ENCODE measurements at regions not wholly inside any gene's neighbourhood (a gene's known extent, or its start where the extent isn't known, plus 50 kb on each side); places are given as distances from the start of the nearest gene placed in this dataset.

- Histone ChIP-seq H3K36me3 (ENCODE audit: control insufficient read depth, insufficient read depth, low read length) (no peaks in the 10 kb centered on the region), H3K4me3 (ENCODE audit: insufficient read depth, low read depth, low read length) (no peak overlapping the region), H3K27ac (ENCODE audit: insufficient read depth, low read length) (no peak overlapping the region), H2AFZ (replicated peaks; ENCODE audit: low read length, poor library complexity) (no peak overlapping the region), H3K27me3 (ENCODE audit: control insufficient read depth, insufficient read depth, low read length) (peaks cover 18% of the 10 kb centered on the region), H3K9ac (ENCODE audit: low read depth, low read length) (no peak overlapping the region), H2BK20ac (ENCODE audit: low read depth, low read length) (no peak overlapping the region), H3K56ac (ENCODE audit: extremely low read depth, insufficient read depth, low read length) (no peak overlapping the region), H2AK9ac (replicated peaks; ENCODE audit: low read depth, low read length, poor library complexity) (no peak overlapping the region), H3K4me1 (ENCODE audit: control insufficient read depth, insufficient read depth, low read length) (no peaks in the 10 kb centered on the region), H3K23ac (ENCODE audit: low read depth, low read length) (no peak overlapping the region), H3K79me1 (ENCODE audit: low read depth in 1 of 2, low read length in 2 of 2) (no peaks in the 10 kb centered on the region), H3K9me3 (ENCODE audit: control insufficient read depth, insufficient read depth, low read length) (no peaks in the 10 kb centered on the region), H4K8ac (ENCODE audit: low read depth in 2 of 2, low read length in 2 of 2) (no peak overlapping the region), H3K4me2 (ENCODE audit: low read depth, low read length) (no peak overlapping the region), H2AK5ac (ENCODE audit: low read depth, low read length) (no peak overlapping the region), H2BK120ac (ENCODE audit: low read depth, low read length) (no peak overlapping the region), H3K9me1 (ENCODE audit: insufficient read depth, low read length) (no peaks in the 10 kb centered on the region), H3K4ac (ENCODE audit: low read depth, low read length) (no peak overlapping the region), H2BK15ac (ENCODE audit: low read depth, low read length) (no peak overlapping the region), H4K91ac (ENCODE audit: insufficient read depth, low read depth, low read length) (no peak overlapping the region), H4K20me1 (ENCODE audit: insufficient read depth, low read length) (no peaks in the 10 kb centered on the region), H3K14ac (replicated peaks; ENCODE audit: low read depth, low read length) (no peak overlapping the region), H4K5ac (ENCODE audit: low read depth, low read length) (no peak overlapping the region), H3K18ac (ENCODE audit: low read depth, low read length) (no peak overlapping the region), H2BK5ac (ENCODE audit: low read depth, low read length, poor library complexity, severe bottlenecking) (no peak overlapping the region)
- ATAC-seq (ENCODE audit: low read depth) (no peak), DNase-seq (no peak)
- intact Hi-C loops (cut with micrococcal nuclease) (no loop called here), dilution Hi-C loops (cut with HindIII; ENCODE audit: low sequenced_read_pairs, unreplicated experiment) (no loop called here), in situ Hi-C loops (cut with MboI; ENCODE audit: low sequenced_read_pairs) (no loop called here)
- no TSS peak for BruUV-seq (replicated peaks)
- WGBS, 2 experiments (ENCODE audit: extremely low coverage in 2 of 2, insufficient read length in 1 of 2): no CpG with 5 or more reads among the region's 3 CpGs
- TF ChIP-seq RCOR1 (IDR thresholded peaks at IDR 0.05; ENCODE audit: insufficient replicate concordance, low read length): no peak
- TF ChIP-seq RAD21 (IDR thresholded peaks at IDR 0.05; ENCODE audit: low read length): no peak
- TF ChIP-seq RFX5 (IDR thresholded peaks at IDR 0.05; ENCODE audit: low read depth, low read length): no peak
- no peak for TF ChIP-seq MAZ (IDR thresholded peaks at IDR 0.05; ENCODE audit: borderline replicate concordance, low read depth, low read length)
- ChIA-PET POLR2A (ENCODE audit: unreplicated experiment) (no interaction called here), CTCF (no interaction called here)
Observed at GRCh38 chr3:44068753-44069152, 172.9 kb upstream of the TOPAZ1 start.

Data from IMR-90 (cell line).